GM23338 (cell line): ENCODE measurements at regions not wholly inside any gene's neighbourhood (a gene's known extent, or its start where the extent isn't known, plus 50 kb on each side); places are given as distances from the start of the nearest gene placed in this dataset.

ENCODE experiments used
- ATAC-seq: fragments of 200-7000 bp; cut with Tn5 transposase; 3 replicates; pipeline ENCODE4 v1.9.1; 2020
- DNase-seq: peaks from one replicate; pipeline ENCODE4 v3.0.0-alpha.2; 2015; ENCODE audit warnings: low spot score
- H2AFZ ChIP-seq: fragments of 200-600 bp; sonication (generic); 2 replicates; pipeline ENCODE4 v1.8.0; 2016; ENCODE audit warnings: antibody characterized with exemption, mild to moderate bottlenecking, moderate library complexity
- H3F3A ChIP-seq: fragments of 200-600 bp; sonication (generic); replicated peaks from 2 replicates; pipeline ENCODE4 v1.8.0; 2017; ENCODE audit warnings: antibody characterized with exemption, mixed run types, low read depth
- H3K27ac ChIP-seq: fragments of 200-600 bp; sonication (generic); 2 replicates; pipeline ENCODE4 v1.6.1; 2016; ENCODE audit warnings: low read depth
- H3K27me3 ChIP-seq: fragments of 200-600 bp; sonication (generic); 2 replicates; pipeline ENCODE4 v1.8.0; 2016; ENCODE audit warnings: mild to moderate bottlenecking, mixed run types, moderate library complexity; ENCODE audit not compliant: insufficient read depth
- H3K36me3 ChIP-seq: fragments of 200-600 bp; sonication (generic); 2 replicates; pipeline ENCODE4 v1.8.0; 2016; ENCODE audit warnings: mild to moderate bottlenecking; ENCODE audit not compliant: insufficient read depth
- H3K4me1 ChIP-seq: fragments of 200-600 bp; sonication (generic); 2 replicates; pipeline ENCODE4 v1.8.0; 2016; ENCODE audit warnings: mild to moderate bottlenecking, moderate library complexity; ENCODE audit not compliant: insufficient read depth
- H3K4me2 ChIP-seq: fragments of 200-600 bp; sonication (generic); 2 replicates; pipeline ENCODE4 v1.7.1; 2017; ENCODE audit warnings: mixed run types
- H3K4me3 ChIP-seq: fragments of 200-600 bp; sonication (generic); 2 replicates; pipeline ENCODE4 v1.6.1; 2016; ENCODE audit warnings: mixed run types
- H3K79me2 ChIP-seq: fragments of 200-600 bp; sonication (generic); replicated peaks from 2 replicates; pipeline ENCODE4 v1.8.0; 2017; ENCODE audit warnings: mild to moderate bottlenecking; ENCODE audit not compliant: insufficient read depth
- H3K9me2 ChIP-seq: fragments of 200-600 bp; sonication (generic); 2 replicates; pipeline ENCODE4 v1.8.0; 2017; ENCODE audit not compliant: insufficient read depth
- H4K20me1 ChIP-seq: fragments of 200-600 bp; sonication (generic); replicated peaks from 2 replicates; pipeline ENCODE4 v1.8.0; 2017; ENCODE audit warnings: mild to moderate bottlenecking; ENCODE audit not compliant: insufficient read depth
- H3K27ac Mint-ChIP-seq: 2 replicates; pipeline ENCODE4 v1.8.0; 2020; ENCODE audit warnings: inconsistent platforms, mild to moderate bottlenecking, moderate library complexity, mixed read lengths
- H3K27me3 Mint-ChIP-seq: 3 replicates; pipeline ENCODE4 v1.8.0; 2022; ENCODE audit warnings: low read depth, mild to moderate bottlenecking, moderate library complexity, mixed read lengths, inconsistent platforms; ENCODE audit not compliant: insufficient read depth, poor library complexity
- H3K36me3 Mint-ChIP-seq: 3 replicates; pipeline ENCODE4 v1.8.0; 2021; ENCODE audit warnings: low read depth, mild to moderate bottlenecking, inconsistent platforms, moderate library complexity, mixed read lengths
- H3K4me1 Mint-ChIP-seq: 3 replicates; pipeline ENCODE4 v1.8.0; 2020; ENCODE audit warnings: mild to moderate bottlenecking, inconsistent platforms, mixed read lengths
- H3K4me3 Mint-ChIP-seq: 3 replicates; pipeline ENCODE4 v1.8.0; 2021; ENCODE audit warnings: moderate library complexity, mild to moderate bottlenecking, inconsistent platforms, mixed read lengths
- H3K9me3 Mint-ChIP-seq: 3 replicates; pipeline ENCODE4 v1.8.0; 2020; ENCODE audit warnings: moderate library complexity, mild to moderate bottlenecking, inconsistent platforms, mixed read lengths
- CREB1 ChIP-seq: fragments of 250-450 bp; sonication (Bioruptor Pico); IDR thresholded peaks from 2 replicates; pipeline ENCODE4 v1.5.0; 2020; ENCODE audit warnings: low read depth, mild to moderate bottlenecking, moderate library complexity
- EZH2 ChIP-seq: fragments of 200-600 bp; sonication (generic); IDR thresholded peaks from one replicate; pipeline ENCODE4 v1.8.0; 2017; ENCODE audit warnings: antibody characterized with exemption, mild to moderate bottlenecking, low read depth; ENCODE audit not compliant: unreplicated experiment
- EZH2phosphoT487 ChIP-seq: fragments of 200-600 bp; sonication (generic); IDR thresholded peaks from one replicate; pipeline ENCODE4 v1.8.1; 2018; ENCODE audit warnings: antibody characterized with exemption; ENCODE audit not compliant: unreplicated experiment
- JUNB ChIP-seq: IDR thresholded peaks from one replicate; pipeline ENCODE4 v1.6.1; 2016; ENCODE audit warnings: antibody characterized with exemption; ENCODE audit not compliant: unreplicated experiment
- NANOG ChIP-seq: IDR thresholded peaks from 2 replicates; pipeline ENCODE4 v1.6.1; 2016; ENCODE audit warnings: antibody characterized with exemption, borderline replicate concordance
- POLR2AphosphoS5 ChIP-seq: IDR thresholded peaks from 2 replicates; pipeline ENCODE4 v1.6.1; 2016; ENCODE audit warnings: antibody characterized with exemption, low read depth
- REST ChIP-seq: IDR thresholded peaks from one replicate; pipeline ENCODE4 v1.6.1; 2018; ENCODE audit warnings: antibody characterized with exemption; ENCODE audit not compliant: unreplicated experiment
- ZNF114 ChIP-seq: fragments of 250-450 bp; sonication (Bioruptor Pico); IDR thresholded peaks from 2 replicates; pipeline ENCODE4 v1.5.0; 2020; ENCODE audit warnings: mild to moderate bottlenecking, moderate library complexity
- ZNF331 ChIP-seq: fragments of 250-450 bp; sonication (Bioruptor Pico); IDR thresholded peaks from 2 replicates; pipeline ENCODE4 v1.5.0; 2020; ENCODE audit warnings: low read depth, mild to moderate bottlenecking, moderate library complexity
- TF ChIP-seq, protein P1 (sequence below): IDR thresholded peaks from 2 replicates; pipeline ENCODE4 v1.6.1; 2016; ENCODE audit warnings: antibody characterized with exemption
- TF ChIP-seq, protein P2 (sequence below), 2 experiments: fragments of 200-600 bp in 1 of 2; sonication (generic) in 1 of 2; conservative IDR thresholded peaks; 2 replicates each; pipeline versions ENCODE4 v1.5.1 to v1.6.1; 2016 to 2017; ENCODE audit warnings: antibody characterized with exemption in 2 of 2, low read depth in 2 of 2, mild to moderate bottlenecking in 2 of 2, moderate library complexity in 1 of 2

- TF ChIP-seq EZH2phosphoT487 (no peak), CREB1 (CRISPR knock-in tag) (no peak), NANOG (no peak), ZNF331 (CRISPR knock-in tag) (no peak), ZNF114 (no peak), EZH2 (no peak), POLR2AphosphoS5 (no peak), JUNB (no peak)
- TF ChIP-seq, protein P1, sequence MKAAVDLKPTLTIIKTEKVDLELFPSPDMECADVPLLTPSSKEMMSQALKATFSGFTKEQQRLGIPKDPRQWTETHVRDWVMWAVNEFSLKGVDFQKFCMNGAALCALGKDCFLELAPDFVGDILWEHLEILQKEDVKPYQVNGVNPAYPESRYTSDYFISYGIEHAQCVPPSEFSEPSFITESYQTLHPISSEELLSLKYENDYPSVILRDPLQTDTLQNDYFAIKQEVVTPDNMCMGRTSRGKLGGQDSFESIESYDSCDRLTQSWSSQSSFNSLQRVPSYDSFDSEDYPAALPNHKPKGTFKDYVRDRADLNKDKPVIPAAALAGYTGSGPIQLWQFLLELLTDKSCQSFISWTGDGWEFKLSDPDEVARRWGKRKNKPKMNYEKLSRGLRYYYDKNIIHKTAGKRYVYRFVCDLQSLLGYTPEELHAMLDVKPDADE, result no peak
Observed at GRCh38 chr1:168374566-168374965, 93.9 kb downstream of the TBX19 start (continued).

DNA sequence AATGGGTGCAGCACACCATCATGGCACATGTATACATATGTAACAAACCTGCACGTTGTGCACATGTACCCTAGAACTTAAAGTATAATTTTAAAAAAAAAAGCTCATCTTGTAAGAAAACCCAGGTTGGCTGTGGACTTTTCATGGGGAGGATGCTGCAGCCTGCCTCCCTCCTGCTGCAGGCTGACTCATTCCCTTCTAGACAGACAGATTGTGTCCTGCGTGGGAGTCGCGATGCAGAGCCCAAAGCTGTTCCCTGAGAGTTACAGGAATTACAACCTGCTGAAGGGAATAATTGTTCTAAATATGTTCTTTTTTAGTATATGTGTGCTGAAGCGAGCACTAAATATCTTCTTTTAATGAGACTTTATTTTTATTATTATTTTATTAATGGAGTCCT is 93.2 kb downstream of the TBX19 start:
- no peak overlapping the region for H3K27ac Mint-ChIP-seq
- Histone ChIP-seq H3F3A (no peaks in the 10 kb centered on the region), H3K4me1 (no peaks in the 10 kb centered on the region), H2AFZ (no peak overlapping the region), H3K4me2 (no peak overlapping the region), H3K27ac (no peak overlapping the region), H3K36me3 (no peaks in the 10 kb centered on the region), H4K20me1 (no peaks in the 10 kb centered on the region), H3K79me2 (no peaks in the 10 kb centered on the region), H3K9me2 (no peaks in the 10 kb centered on the region), H3K27me3 (no peaks in the 10 kb centered on the region), H3K4me3 (no peak overlapping the region)
- no peak overlapping the region for H3K4me3 Mint-ChIP-seq
- no peaks in the 10 kb centered on the region for H3K36me3 Mint-ChIP-seq
- TF ChIP-seq JUNB (no peak), REST (no peak)
- no peak for DNase-seq
- H3K9me3 Mint-ChIP-seq, result no peaks in the 10 kb centered on the region
- no peak for ATAC-seq
- H3K27me3 Mint-ChIP-seq, result peaks cover 3% of the 10 kb centered on the region
- H3K4me1 Mint-ChIP-seq, result no peaks in the 10 kb centered on the region

GRCh38 chr1:168372861-168373371 is 92.2 kb downstream of the TBX19 start:
- no peak overlapping the region for H3K4me2 ChIP-seq
- H3F3A ChIP-seq, result no peaks in the 10 kb centered on the region
- Mint-ChIP-seq H3K4me1 (no peaks in the 10 kb centered on the region), H3K27ac (no peak overlapping the region), H3K27me3 (peaks cover 3% of the 10 kb centered on the region), H3K36me3 (no peaks in the 10 kb centered on the region), H3K9me3 (no peaks in the 10 kb centered on the region), H3K4me3 (no peak overlapping the region)
- H3K36me3 ChIP-seq, result no peaks in the 10 kb centered on the region
- H2AFZ ChIP-seq, result no peak overlapping the region
- no peak overlapping the region for H3K27ac ChIP-seq
- no peaks in the 10 kb centered on the region for H3K9me2 ChIP-seq
- no peaks in the 10 kb centered on the region for H3K27me3 ChIP-seq
- DNase-seq, result no peak
- no peak for ATAC-seq
- H3K4me3 ChIP-seq, result no peak overlapping the region
- no peaks in the 10 kb centered on the region for H3K4me1 ChIP-seq
- no peaks in the 10 kb centered on the region for H3K79me2 ChIP-seq
- no peaks in the 10 kb centered on the region for H4K20me1 ChIP-seq
- TF ChIP-seq REST, result no peak
- no peak for TF ChIP-seq ZNF114
- TF ChIP-seq, protein P1, result no peak
- TF ChIP-seq, protein P2, sequence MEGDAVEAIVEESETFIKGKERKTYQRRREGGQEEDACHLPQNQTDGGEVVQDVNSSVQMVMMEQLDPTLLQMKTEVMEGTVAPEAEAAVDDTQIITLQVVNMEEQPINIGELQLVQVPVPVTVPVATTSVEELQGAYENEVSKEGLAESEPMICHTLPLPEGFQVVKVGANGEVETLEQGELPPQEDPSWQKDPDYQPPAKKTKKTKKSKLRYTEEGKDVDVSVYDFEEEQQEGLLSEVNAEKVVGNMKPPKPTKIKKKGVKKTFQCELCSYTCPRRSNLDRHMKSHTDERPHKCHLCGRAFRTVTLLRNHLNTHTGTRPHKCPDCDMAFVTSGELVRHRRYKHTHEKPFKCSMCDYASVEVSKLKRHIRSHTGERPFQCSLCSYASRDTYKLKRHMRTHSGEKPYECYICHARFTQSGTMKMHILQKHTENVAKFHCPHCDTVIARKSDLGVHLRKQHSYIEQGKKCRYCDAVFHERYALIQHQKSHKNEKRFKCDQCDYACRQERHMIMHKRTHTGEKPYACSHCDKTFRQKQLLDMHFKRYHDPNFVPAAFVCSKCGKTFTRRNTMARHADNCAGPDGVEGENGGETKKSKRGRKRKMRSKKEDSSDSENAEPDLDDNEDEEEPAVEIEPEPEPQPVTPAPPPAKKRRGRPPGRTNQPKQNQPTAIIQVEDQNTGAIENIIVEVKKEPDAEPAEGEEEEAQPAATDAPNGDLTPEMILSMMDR (conservative IDR thresholded peaks at IDR 0.05; ENCODE audit: low read depth in 2 of 2), result no peak
- TF ChIP-seq NANOG, result no peak
- TF ChIP-seq JUNB, result no peak
- no peak for TF ChIP-seq CREB1 (CRISPR knock-in tag)
